OCI-LY1 (cell line): ENCODE measurements at regions not wholly inside any gene's neighbourhood (a gene's known extent, or its start where the extent isn't known, plus 50 kb on each side); places are given as distances from the start of the nearest gene placed in this dataset.

Source experiments
- H2AFZ ChIP-seq: fragments of 200-600 bp; sonication (generic), shearing (Covaris generic); 2 replicates; pipeline ENCODE4 v1.6.0; 2014; ENCODE audit warnings: antibody characterized with exemption, mild to moderate bottlenecking, low read length
- H3F3A ChIP-seq: fragments of 200-600 bp; sonication (generic), shearing (Covaris generic); 2 replicates; pipeline ENCODE4 v1.6.0; 2014; ENCODE audit warnings: mild to moderate bottlenecking, antibody characterized with exemption, low read length, moderate library complexity; ENCODE audit not compliant: insufficient read depth
- H3K27ac ChIP-seq: fragments of 200-600 bp; sonication (generic); 2 replicates; pipeline ENCODE4 v1.5.1; 2014; ENCODE audit warnings: low read length, mixed run types, mild to moderate bottlenecking, low read depth; ENCODE audit not compliant: poor library complexity, severe bottlenecking
- H3K27me3 ChIP-seq: fragments of 200-600 bp; sonication (generic); 2 replicates; pipeline ENCODE4 v1.6.0; 2014; ENCODE audit warnings: antibody characterized with exemption, mild to moderate bottlenecking, low read length, moderate library complexity; ENCODE audit not compliant: insufficient read depth
- H3K36me3 ChIP-seq: fragments of 200-600 bp; sonication (generic); 2 replicates; pipeline ENCODE4 v1.6.1; 2014; ENCODE audit warnings: mild to moderate bottlenecking, antibody characterized with exemption, low read length, moderate library complexity, mixed read lengths; ENCODE audit not compliant: insufficient read depth
- H3K4me1 ChIP-seq: fragments of 200-600 bp; sonication (generic); 2 replicates; pipeline ENCODE4 v1.5.1; 2014; ENCODE audit warnings: mild to moderate bottlenecking, low read length, moderate library complexity; ENCODE audit not compliant: insufficient read depth, severe bottlenecking
- H3K4me2 ChIP-seq: fragments of 200-600 bp; sonication (generic), shearing (Covaris generic); 2 replicates; pipeline ENCODE4 v1.6.1; 2014; ENCODE audit warnings: low read length
- H3K4me3 ChIP-seq: fragments of 200-600 bp; sonication (generic); 2 replicates; pipeline ENCODE4 v1.5.1; 2014; ENCODE audit warnings: low read length, low read depth, mild to moderate bottlenecking, mixed read lengths; ENCODE audit not compliant: poor library complexity, severe bottlenecking
- H3K79me2 ChIP-seq: fragments of 200-600 bp; shearing (Covaris generic); 2 replicates; pipeline ENCODE4 v1.6.1; 2016; ENCODE audit warnings: mixed run types, low read length, mixed read lengths; ENCODE audit not compliant: insufficient read depth
- H3K9ac ChIP-seq: fragments of 200-600 bp; sonication (generic), shearing (Covaris generic); 2 replicates; pipeline ENCODE4 v1.6.1; 2014; ENCODE audit warnings: mild to moderate bottlenecking, low read length, mixed read lengths
- H3K9me2 ChIP-seq: fragments of 200-600 bp; sonication (generic), shearing (Covaris generic); 2 replicates; pipeline ENCODE4 v1.6.1; 2014; ENCODE audit warnings: low read depth, mild to moderate bottlenecking, low read length, mixed read lengths
- H3K9me3 ChIP-seq: fragments of 200-600 bp; shearing (Covaris generic); 2 replicates; pipeline ENCODE4 v1.6.1; 2014; ENCODE audit warnings: low read length, mixed read lengths
- H4K20me1 ChIP-seq: fragments of 200-600 bp; sonication (generic), shearing (Covaris generic); 2 replicates; pipeline ENCODE4 v1.6.0; 2016; ENCODE audit warnings: mild to moderate bottlenecking, low read length; ENCODE audit not compliant: insufficient read depth
- CTCF ChIP-seq: fragments of 200-600 bp; sonication (generic), shearing (Covaris generic); IDR thresholded peaks from 2 replicates; pipeline ENCODE4 v1.5.1; 2017; ENCODE audit warnings: mild to moderate bottlenecking, antibody characterized with exemption, low read length, moderate library complexity, mixed read lengths
- EZH2 ChIP-seq: fragments of 200-600 bp; sonication (generic), shearing (Covaris generic); IDR thresholded peaks from 2 replicates; pipeline ENCODE4 v1.8.0; 2017; ENCODE audit warnings: borderline replicate concordance, mixed run types, mild to moderate bottlenecking, antibody characterized with exemption, low read length, moderate library complexity, mixed read lengths

GRCh38 chr6:17032988-17033634, 68.7 kb upstream of the STMND1 start:
- Histone ChIP-seq H3K9me2 (no peaks in the 10 kb centered on the region), H3K9ac (no peak overlapping the region), H3F3A (no peaks in the 10 kb centered on the region), H3K27ac (no peak overlapping the region), H3K27me3 (no peaks in the 10 kb centered on the region), H2AFZ (no peak overlapping the region), H3K79me2 (no peaks in the 10 kb centered on the region), H3K4me2 (no peak overlapping the region), H3K4me1 (no peaks in the 10 kb centered on the region), H3K36me3 (no peaks in the 10 kb centered on the region), H4K20me1 (no peaks in the 10 kb centered on the region), H3K4me3 (no peak overlapping the region), H3K9me3 (no peaks in the 10 kb centered on the region)
- TF ChIP-seq EZH2 (no peak), CTCF (no peak)

- Histone ChIP-seq H3F3A (no peaks in the 10 kb centered on the region), H3K9ac (no peak overlapping the region), H3K9me3 (no peaks in the 10 kb centered on the region), H3K36me3 (no peaks in the 10 kb centered on the region), H2AFZ (no peak overlapping the region), H3K79me2 (no peaks in the 10 kb centered on the region), H3K27ac (no peak overlapping the region), H4K20me1 (no peaks in the 10 kb centered on the region), H3K4me1 (no peaks in the 10 kb centered on the region), H3K9me2 (no peaks in the 10 kb centered on the region), H3K27me3 (no peaks in the 10 kb centered on the region), H3K4me3 (no peak overlapping the region), H3K4me2 (no peak overlapping the region)
- TF ChIP-seq CTCF (no peak), EZH2 (no peak)
Observed at GRCh38 chr6:17032590-17032987, 69.3 kb upstream of the STMND1 start.

- TF ChIP-seq EZH2, result no peak
- TF ChIP-seq CTCF, result no peak
- no peaks in the 10 kb centered on the region for H3K36me3 ChIP-seq
- no peaks in the 10 kb centered on the region for H3K9me2 ChIP-seq
- H3K79me2 ChIP-seq, result no peaks in the 10 kb centered on the region
- H2AFZ ChIP-seq, result no peak overlapping the region
- H3K4me2 ChIP-seq, result no peak overlapping the region
- H3K4me1 ChIP-seq, result no peaks in the 10 kb centered on the region
- H4K20me1 ChIP-seq, result no peaks in the 10 kb centered on the region
- no peak overlapping the region for H3K27ac ChIP-seq
- H3K4me3 ChIP-seq, result no peak overlapping the region
- no peaks in the 10 kb centered on the region for H3K27me3 ChIP-seq
- H3K9ac ChIP-seq, result no peak overlapping the region
- no peaks in the 10 kb centered on the region for H3F3A ChIP-seq
- no peaks in the 10 kb centered on the region for H3K9me3 ChIP-seq
Observed at GRCh38 chr6:17031961-17032360, 69.9 kb upstream of the STMND1 start.
